ENCODE measurements at regions not wholly inside any gene's neighbourhood (a gene's known extent, or its start where the extent isn't known, plus 50 kb on each side); places are given as distances from the start of the nearest gene placed in this dataset.
A peak's percentile ranks its signal among the peaks of the same experiment; 100 is the strongest.

- DNase-seq (ENCODE audit: low read depth) = no peak
Observed at GRCh38 chr14:22097586-22098292, 424.1 kb upstream of the OR4E1 start.

DNA sequence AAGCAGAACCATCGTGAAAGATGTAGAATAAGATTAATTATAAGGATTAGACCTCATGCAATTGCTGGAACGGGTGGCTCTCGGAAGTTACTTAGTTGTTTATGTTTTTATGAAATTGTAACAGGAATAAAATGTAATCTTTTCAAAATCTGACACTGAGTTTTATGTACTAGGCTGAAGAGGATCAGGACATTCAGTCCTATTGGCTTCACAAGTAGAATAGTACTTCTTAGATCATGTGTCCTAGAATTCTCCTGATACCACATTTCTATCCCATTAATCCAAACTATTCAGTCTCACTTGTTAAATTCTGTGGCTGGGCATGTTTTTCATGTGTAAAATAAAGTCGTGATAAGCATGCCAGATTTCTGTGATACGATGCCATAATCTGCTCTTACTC, 423.5 kb upstream of the OR4E1 start:
- no peak for DNase-seq (ENCODE audit: low read depth)

DNA sequence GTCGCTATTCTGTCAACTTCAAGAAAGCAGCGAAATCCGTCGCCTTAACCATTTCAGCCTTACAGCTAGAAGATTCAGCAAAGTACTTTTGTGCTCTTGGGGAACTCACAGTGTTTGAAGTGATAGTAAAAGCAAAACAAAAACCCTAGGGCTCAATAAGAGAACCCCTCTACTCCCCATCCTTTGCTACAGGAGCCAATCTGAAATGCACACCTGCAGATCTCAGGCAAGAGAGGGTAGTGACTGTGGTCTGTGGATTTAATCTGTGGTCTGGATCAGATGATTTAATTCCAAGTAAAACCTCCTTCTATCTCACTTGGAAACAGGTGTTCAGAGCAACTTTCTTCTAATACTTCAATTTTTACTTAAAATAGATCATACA, 422.9 kb upstream of the OR4E1 start:
- DNase-seq (ENCODE audit: low read depth) = no peak

DNA sequence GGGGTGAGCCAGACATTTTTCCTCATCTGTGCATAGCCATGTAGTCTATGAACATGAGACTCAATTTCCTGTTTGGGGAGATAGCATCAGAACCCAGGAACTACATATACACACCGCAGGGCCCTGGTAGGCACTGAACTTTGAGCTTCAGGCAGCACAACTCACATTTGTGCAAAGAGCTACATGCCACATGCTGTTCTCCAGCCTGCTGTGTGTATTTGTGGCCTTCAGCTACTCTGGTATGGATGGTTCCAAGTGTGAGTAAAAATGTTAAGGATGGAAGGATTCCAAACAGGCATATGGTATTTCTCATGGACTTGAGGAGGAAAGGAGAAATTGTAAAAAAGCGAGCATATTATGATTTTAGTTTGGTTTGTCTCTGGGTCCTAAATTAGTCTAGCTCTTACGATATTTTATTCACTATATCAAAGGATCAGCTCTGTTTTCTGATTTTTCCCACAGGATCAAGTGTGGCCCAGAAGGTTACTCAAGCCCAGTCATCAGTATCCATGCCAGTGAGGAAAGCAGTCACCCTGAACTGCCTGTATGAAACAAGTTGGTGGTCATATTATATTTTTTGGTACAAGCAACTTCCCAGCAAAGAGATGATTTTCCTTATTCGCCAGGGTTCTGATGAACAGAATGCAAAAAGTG, 422.4 kb upstream of the OR4E1 start:
- DNase-seq (ENCODE audit: low read depth) = no peak

DNA sequence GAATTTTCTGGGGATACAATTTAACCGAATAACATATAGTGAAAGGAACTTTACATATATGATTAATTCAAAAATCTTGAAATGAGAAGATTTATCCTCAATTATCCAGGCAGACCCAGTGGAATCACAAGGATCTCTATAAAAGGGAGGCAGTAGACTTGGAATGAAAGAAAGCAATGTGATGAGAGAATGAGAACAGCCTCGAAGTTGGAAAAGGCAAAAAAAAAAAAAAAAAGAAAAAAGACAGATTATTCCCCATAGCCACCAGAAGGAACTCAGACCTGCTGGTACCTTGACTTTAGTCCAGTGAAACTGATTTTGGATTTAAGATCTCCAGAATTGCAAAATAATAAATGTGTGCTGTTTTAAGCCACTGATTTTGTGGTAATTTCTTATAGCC, 416.3 kb upstream of the OR4E1 start:
- DNase-seq (ENCODE audit: low read depth) = no peak

DNA sequence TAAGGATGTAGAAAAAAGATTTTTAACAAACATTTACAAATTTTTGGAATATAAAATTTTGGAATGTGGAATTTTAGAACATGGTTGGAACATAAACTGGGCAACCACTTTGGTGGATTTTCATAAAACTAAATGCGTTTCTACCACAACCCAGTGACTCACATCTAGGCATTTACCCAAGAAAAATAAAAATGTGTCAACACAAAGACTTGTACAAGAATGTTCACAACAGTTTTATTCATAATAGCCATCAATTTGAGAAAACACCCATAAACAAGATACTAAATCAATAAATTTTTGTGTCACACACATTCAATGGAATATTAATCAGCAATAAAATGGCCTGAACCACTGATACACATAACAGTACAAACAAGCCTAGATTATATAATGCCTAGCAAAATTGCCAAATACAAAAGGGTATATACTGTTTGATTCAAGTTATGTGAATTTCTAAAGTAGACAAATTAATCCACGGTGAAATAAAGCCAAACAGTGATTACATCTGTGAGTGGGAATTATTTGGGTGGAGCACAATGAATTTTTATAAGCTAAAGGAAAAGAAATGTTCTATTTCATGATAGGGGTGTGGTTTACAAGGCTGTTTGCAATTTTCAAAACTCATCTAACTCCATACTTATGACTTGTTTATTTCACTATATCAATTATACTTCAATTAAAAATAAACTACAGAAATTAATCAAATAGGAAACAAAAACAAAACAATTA, 415.2 kb upstream of the OR4E1 start:
- DNase-seq (ENCODE audit: low read depth) = peak; percentile 69

- DNase-seq (ENCODE audit: low read depth) = no peak
Observed at GRCh38 chr14:22086131-22086530, 412.5 kb upstream of the OR4E1 start.

- DNase-seq (ENCODE audit: low read depth) = peak; percentile 33
Observed at GRCh38 chr14:22084393-22085281, 411.0 kb upstream of the OR4E1 start.

DNA sequence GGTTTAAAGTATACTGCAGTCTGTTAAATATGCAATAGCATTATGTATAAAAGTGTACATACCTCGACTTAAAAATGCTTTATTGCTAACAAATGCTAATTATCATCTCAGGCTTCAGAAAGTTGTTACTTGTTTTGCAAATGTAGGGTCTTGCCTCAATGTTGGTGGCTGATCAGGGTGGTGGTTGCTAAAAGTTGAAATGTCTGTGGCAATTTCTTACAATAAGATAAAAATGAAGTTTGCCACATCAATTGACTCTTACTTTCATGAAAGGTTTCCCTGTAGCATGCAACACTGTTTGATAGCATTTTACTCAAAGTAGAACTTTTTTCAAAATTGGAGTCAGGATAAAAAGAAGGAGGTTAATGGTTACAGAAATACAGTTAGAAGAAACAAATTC, 407.7 kb upstream of the OR4E1 start:
- no peak for DNase-seq (ENCODE audit: low read depth)

DNA sequence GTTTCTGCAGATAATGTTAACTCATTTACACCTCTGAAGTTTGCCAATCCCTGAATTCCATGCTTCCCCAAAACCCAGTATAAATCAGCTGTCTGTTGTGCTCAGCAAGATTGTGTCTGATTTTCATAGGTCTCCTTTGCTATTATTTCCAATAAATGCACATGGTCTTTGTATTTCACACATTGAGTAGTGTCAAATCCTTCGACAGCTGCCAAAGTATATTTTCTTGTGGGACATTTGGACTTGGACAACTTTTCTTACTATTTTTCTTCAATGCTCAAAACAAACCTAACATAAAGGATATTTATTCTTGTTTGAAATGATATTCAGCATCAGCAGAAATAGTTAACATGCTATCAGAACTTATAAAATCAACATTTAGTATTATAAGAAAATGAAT, 406.1 kb upstream of the OR4E1 start:
- no peak for DNase-seq (ENCODE audit: low read depth)

DNA sequence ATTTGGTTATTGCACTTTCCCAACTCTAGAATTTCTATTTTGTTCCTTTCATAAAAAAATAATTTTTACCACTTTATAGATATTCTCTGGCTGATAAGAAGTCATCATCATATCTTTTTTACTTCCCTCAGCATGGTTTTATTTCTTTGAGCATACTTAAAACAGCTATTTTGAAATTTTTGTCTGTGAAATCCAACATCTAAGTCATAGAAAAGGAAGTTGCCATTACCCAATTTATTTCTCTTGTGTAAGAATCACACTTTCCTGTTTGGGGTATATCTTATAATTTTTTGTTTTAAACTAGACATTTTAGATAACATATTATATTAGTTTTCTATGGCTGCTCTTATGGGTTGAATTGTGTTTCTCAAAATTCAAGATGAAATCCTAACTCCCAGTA, 400.2 kb upstream of the OR4E1 start:
- DNase-seq (ENCODE audit: low read depth) = no peak

GRCh38 chr14:22071006-22071405, 397.4 kb upstream of the OR4E1 start:
- no peak for DNase-seq (ENCODE audit: low read depth)

- DNase-seq (ENCODE audit: low read depth) = no peak
Observed at GRCh38 chr14:22070119-22070982, 396.7 kb upstream of the OR4E1 start.

- no peak for DNase-seq (ENCODE audit: low read depth)
Observed at GRCh38 chr14:22065347-22065746, 391.7 kb upstream of the OR4E1 start.

GRCh38 chr14:22059201-22059600, 385.6 kb upstream of the OR4E1 start:
- DNase-seq (ENCODE audit: low read depth) = no peak

DNA sequence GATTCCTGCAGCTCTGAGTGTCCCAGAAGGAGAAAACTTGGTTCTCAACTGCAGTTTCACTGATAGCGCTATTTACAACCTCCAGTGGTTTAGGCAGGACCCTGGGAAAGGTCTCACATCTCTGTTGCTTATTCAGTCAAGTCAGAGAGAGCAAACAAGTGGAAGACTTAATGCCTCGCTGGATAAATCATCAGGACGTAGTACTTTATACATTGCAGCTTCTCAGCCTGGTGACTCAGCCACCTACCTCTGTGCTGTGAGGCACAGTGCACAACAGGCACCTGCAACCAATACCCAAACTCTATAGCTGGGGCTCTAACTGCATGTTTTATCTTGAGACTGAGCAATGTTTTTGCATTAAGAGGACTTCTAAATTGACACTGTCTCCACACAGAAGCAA, 379.2 kb upstream of the OR4E1 start:
- DNase-seq (ENCODE audit: low read depth) = no peak

DNA sequence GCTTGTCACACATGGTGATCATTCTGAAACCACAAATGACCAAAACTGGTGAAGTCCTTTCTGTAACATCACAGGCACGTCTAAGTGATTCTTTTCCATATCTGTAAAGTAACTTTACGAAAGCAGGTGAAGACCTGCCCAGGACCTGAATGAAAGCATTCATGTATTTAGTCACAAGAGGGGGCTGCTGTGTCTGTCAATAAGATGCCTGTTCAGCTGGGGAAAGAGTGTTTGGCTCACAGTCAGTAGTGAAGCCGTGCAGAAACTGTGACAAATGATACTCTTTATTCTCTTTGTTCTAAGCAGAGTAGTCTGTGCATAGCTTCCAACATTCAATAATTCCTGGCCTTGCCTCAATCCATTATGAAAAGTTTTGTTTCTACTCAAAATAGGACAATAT, 373.5 kb upstream of the OR4E1 start:
- DNase-seq (ENCODE audit: low read depth) = no peak

DNA sequence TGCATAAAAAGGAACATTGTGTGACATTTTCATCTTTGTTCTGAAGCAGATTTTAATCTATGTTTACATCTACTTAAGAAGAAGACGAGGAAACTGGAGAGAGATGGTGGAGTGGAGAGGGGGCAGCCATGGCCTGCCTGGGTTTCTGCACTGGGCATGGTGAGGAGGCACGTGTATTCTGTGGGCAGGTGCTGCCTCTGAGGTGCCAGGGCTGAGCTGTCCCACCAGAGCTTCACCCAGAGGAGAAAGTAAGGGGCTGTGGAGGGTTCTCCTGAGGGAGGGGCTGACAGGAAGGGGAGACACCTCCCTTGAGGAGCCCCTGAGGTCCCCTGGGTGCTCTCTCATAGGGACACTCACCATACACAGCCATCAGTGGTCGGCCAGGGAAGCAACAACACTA, 372.4 kb upstream of the OR4E1 start:
- DNase-seq (ENCODE audit: low read depth) = no peak

DNA sequence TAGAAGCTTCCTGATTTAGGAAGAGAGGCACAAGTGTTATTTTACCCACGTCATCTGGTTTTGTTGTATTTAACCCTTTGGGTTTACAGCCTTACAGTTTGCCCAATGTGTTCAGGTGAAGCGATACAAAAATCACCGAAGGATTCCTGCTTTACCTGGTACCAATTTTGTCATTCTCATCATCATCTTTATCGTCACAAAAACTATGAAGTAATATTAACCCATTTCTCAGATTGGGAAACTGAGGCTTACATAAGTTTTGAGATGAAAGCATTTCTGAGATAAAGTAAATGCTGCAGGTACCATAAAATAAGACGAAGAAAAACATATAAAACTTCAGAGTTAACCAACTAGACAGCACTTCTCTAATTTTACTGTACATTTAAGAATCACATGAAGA, 370.6 kb upstream of the OR4E1 start:
- no peak for DNase-seq (ENCODE audit: low read depth)

GRCh38 chr14:22040781-22041125, 367.1 kb upstream of the OR4E1 start:
- DNase-seq (ENCODE audit: low read depth) = no peak

- no peak for DNase-seq (ENCODE audit: low read depth)
Observed at GRCh38 chr14:22039938-22040780, 366.5 kb upstream of the OR4E1 start.

Data from HS-27A (cell line).